ENCODE measurements at regions not wholly inside any gene's neighbourhood (a gene's known extent, or its start where the extent isn't known, plus 50 kb on each side); places are given as distances from the start of the nearest gene placed in this dataset.

GRCh38 chr15:31208817-31209216, 107.3 kb upstream of the TRPM1 start:
- POLR2A ChIA-PET: interaction anchor here (0.7 kb wide), 1 partner anchor 26 kb away, joined by 3 read pairs; no protein-coding TSS in a partner anchor
- TF ChIP-seq EZH2phosphoT487 (IDR thresholded peaks at IDR 0.05; ENCODE audit: borderline replicate concordance, low read depth, low read length) (no peak), CTCF (conservative IDR thresholded peaks at IDR 0.05; ENCODE audit: low read length) (no peak)
- H3K79me2 ChIP-seq (ENCODE audit: insufficient read depth, low read depth, low read length): no peaks in the 10 kb centered on the region
- no peaks in the 10 kb centered on the region for H3K36me3 ChIP-seq (ENCODE audit: insufficient read depth, low read length)
- CTCF ChIA-PET (ENCODE audit: unreplicated experiment): no interaction called here
- H3K9me2 ChIP-seq (ENCODE audit: insufficient read depth, low read length): no peaks in the 10 kb centered on the region
- H3K9me3 ChIP-seq (ENCODE audit: low read length): no peaks in the 10 kb centered on the region
- intact Hi-C loops (cut with micrococcal nuclease; ENCODE audit: unreplicated experiment): no loop called here
- no TSS peak for BruUV-seq (replicated peaks)
- H3K4me1 ChIP-seq (ENCODE audit: insufficient read depth, low read length, poor library complexity, severe bottlenecking): peaks cover 3% of the 10 kb centered on the region
- H2AFZ ChIP-seq (ENCODE audit: low read length): no peak overlapping the region
- no peak for DNase-seq (ENCODE audit: low spot score)
- no peak overlapping the region for H3K27ac ChIP-seq (ENCODE audit: low read depth, low read length, poor library complexity, severe bottlenecking)
- no peak overlapping the region for H3K4me2 ChIP-seq (ENCODE audit: low read length)
- no peaks in the 10 kb centered on the region for H4K20me1 ChIP-seq (ENCODE audit: insufficient read depth, low read length)
- no peak overlapping the region for H3K4me3 ChIP-seq (ENCODE audit: low read depth, low read length, poor library complexity, severe bottlenecking)

GRCh38 chr15:31211353-31211752, 109.8 kb upstream of the TRPM1 start:
- no peaks in the 10 kb centered on the region for H3K9me3 ChIP-seq (ENCODE audit: low read length)
- ChIA-PET POLR2A (interaction anchor here (0.6 kb wide), 2 partner anchors 249 to 289 kb away, joined by 3 read pairs; no protein-coding TSS in a partner anchor), CTCF (ENCODE audit: unreplicated experiment) (no interaction called here)
- no peaks in the 10 kb centered on the region for H4K20me1 ChIP-seq (ENCODE audit: insufficient read depth, low read length)
- H3K4me1 ChIP-seq (ENCODE audit: insufficient read depth, low read length, poor library complexity, severe bottlenecking): peaks cover 20% of the 10 kb centered on the region
- no peak overlapping the region for H3K27ac ChIP-seq (ENCODE audit: low read depth, low read length, poor library complexity, severe bottlenecking)
- intact Hi-C loops (cut with micrococcal nuclease; ENCODE audit: unreplicated experiment): no loop called here
- H3K36me3 ChIP-seq (ENCODE audit: insufficient read depth, low read length): no peaks in the 10 kb centered on the region
- TF ChIP-seq CTCF (conservative IDR thresholded peaks at IDR 0.05; ENCODE audit: low read length): no peak
- no peak for TF ChIP-seq EZH2phosphoT487 (IDR thresholded peaks at IDR 0.05; ENCODE audit: borderline replicate concordance, low read depth, low read length)
- H3K4me2 ChIP-seq (ENCODE audit: low read length): no peak overlapping the region
- no peaks in the 10 kb centered on the region for H3K9me2 ChIP-seq (ENCODE audit: insufficient read depth, low read length)
- DNase-seq (ENCODE audit: low spot score): no peak
- no TSS peak for BruUV-seq (replicated peaks)
- H2AFZ ChIP-seq (ENCODE audit: low read length): no peak overlapping the region
- H3K79me2 ChIP-seq (ENCODE audit: insufficient read depth, low read depth, low read length): no peaks in the 10 kb centered on the region
- no peak overlapping the region for H3K4me3 ChIP-seq (ENCODE audit: low read depth, low read length, poor library complexity, severe bottlenecking)

GRCh38 chr15:31212326-31213080, 111.0 kb upstream of the TRPM1 start:
- H4K20me1 ChIP-seq (ENCODE audit: insufficient read depth, low read length): no peaks in the 10 kb centered on the region
- no peak overlapping the region for H3K27ac ChIP-seq (ENCODE audit: low read depth, low read length, poor library complexity, severe bottlenecking)
- ChIA-PET CTCF (ENCODE audit: unreplicated experiment) (no interaction called here), POLR2A (interaction anchor here (1.2 kb wide), 1 partner anchor 95 kb away, joined by 3 read pairs; no protein-coding TSS in a partner anchor)
- BruUV-seq (replicated peaks): no TSS peak
- H3K4me3 ChIP-seq (ENCODE audit: low read depth, low read length, poor library complexity, severe bottlenecking): no peak overlapping the region
- no peaks in the 10 kb centered on the region for H3K36me3 ChIP-seq (ENCODE audit: insufficient read depth, low read length)
- no peak for DNase-seq (ENCODE audit: low spot score)
- H2AFZ ChIP-seq (ENCODE audit: low read length): no peak overlapping the region
- peaks cover 31% of the 10 kb centered on the region for H3K4me1 ChIP-seq (ENCODE audit: insufficient read depth, low read length, poor library complexity, severe bottlenecking)
- H3K9me3 ChIP-seq (ENCODE audit: low read length): no peaks in the 10 kb centered on the region
- no peaks in the 10 kb centered on the region for H3K79me2 ChIP-seq (ENCODE audit: insufficient read depth, low read depth, low read length)
- H3K4me2 ChIP-seq (ENCODE audit: low read length): no peak overlapping the region
- TF ChIP-seq CTCF (conservative IDR thresholded peaks at IDR 0.05; ENCODE audit: low read length) (no peak), EZH2phosphoT487 (IDR thresholded peaks at IDR 0.05; ENCODE audit: borderline replicate concordance, low read depth, low read length) (no peak)
- intact Hi-C loops (cut with micrococcal nuclease; ENCODE audit: unreplicated experiment): no loop called here
- no peaks in the 10 kb centered on the region for H3K9me2 ChIP-seq (ENCODE audit: insufficient read depth, low read length)

Measured in OCI-LY7 (cell line).